Mesendoderm (in vitro differentiated cells): ENCODE measurements at regions not wholly inside any gene's neighbourhood (a gene's known extent, or its start where the extent isn't known, plus 50 kb on each side); places are given as distances from the start of the nearest gene placed in this dataset.

Experiments used
- DNase-seq: peaks from one replicate; pipeline ENCODE4 v3.0.0; 2013
- H2AK5ac ChIP-seq: 2 replicates; pipeline ENCODE4 v1.6.1; 2013; ENCODE audit warnings: low read length, inconsistent platforms
- H2BK120ac ChIP-seq: 2 replicates; pipeline ENCODE4 v1.6.1; 2013; ENCODE audit warnings: low read depth, mild to moderate bottlenecking, low read length, moderate library complexity, mixed read lengths
- H2BK15ac ChIP-seq: replicated peaks from 2 replicates; pipeline ENCODE4 v1.6.1; 2013; ENCODE audit warnings: low read depth, mild to moderate bottlenecking, moderate library complexity
- H2BK5ac ChIP-seq: 2 replicates; pipeline ENCODE4 v1.6.1; 2013; ENCODE audit warnings: low read length, inconsistent platforms
- H3K18ac ChIP-seq: 2 replicates; pipeline ENCODE4 v1.6.1; 2013; ENCODE audit warnings: mild to moderate bottlenecking, low read length, mixed read lengths
- H3K23ac ChIP-seq: one replicate; pipeline ENCODE4 v1.6.1; 2013; ENCODE audit warnings: low read length
- H3K27ac ChIP-seq: 2 replicates; pipeline ENCODE4 v1.5.1; 2013; ENCODE audit warnings: low read depth, mild to moderate bottlenecking, inconsistent platforms, low read length, moderate library complexity
- H3K27me3 ChIP-seq: 2 replicates; pipeline ENCODE4 v1.6.1; 2013; ENCODE audit warnings: low read length, control low read depth, mild to moderate bottlenecking, inconsistent platforms; ENCODE audit not compliant: insufficient read depth, poor library complexity
- H3K36me3 ChIP-seq: 2 replicates; pipeline ENCODE4 v1.6.1; 2013; ENCODE audit warnings: low read length, inconsistent platforms; ENCODE audit not compliant: control insufficient read depth, insufficient read depth
- H3K4ac ChIP-seq: one replicate; pipeline ENCODE4 v1.6.1; 2013; ENCODE audit warnings: low read depth, mild to moderate bottlenecking, low read length, moderate library complexity
- H3K4me1 ChIP-seq: 2 replicates; pipeline ENCODE4 v1.6.1; 2013; ENCODE audit warnings: low read depth, low read length, inconsistent platforms; ENCODE audit not compliant: control insufficient read depth
- H3K4me2 ChIP-seq: 2 replicates; pipeline ENCODE4 v1.6.1; 2013; ENCODE audit warnings: low read length
- H3K4me3 ChIP-seq: 2 replicates; pipeline ENCODE4 v1.5.1; 2013; ENCODE audit warnings: mild to moderate bottlenecking, low read length
- H3K56ac ChIP-seq: one replicate; pipeline ENCODE4 v1.6.1; 2013; ENCODE audit warnings: low read length
- H3K79me1 ChIP-seq: 2 replicates; pipeline ENCODE4 v1.6.1; 2013; ENCODE audit warnings: low read length, inconsistent platforms
- H3K79me2 ChIP-seq: 2 replicates; pipeline ENCODE4 v1.6.1; 2013; ENCODE audit warnings: mild to moderate bottlenecking, low read length; ENCODE audit not compliant: control insufficient read depth, insufficient read depth
- H3K9ac ChIP-seq: 2 replicates; pipeline ENCODE4 v1.6.1; 2013; ENCODE audit warnings: low read length, inconsistent platforms
- H4K5ac ChIP-seq: one replicate; pipeline ENCODE4 v1.6.1; 2013; ENCODE audit warnings: low read length
- H4K8ac ChIP-seq: one replicate; pipeline ENCODE4 v1.6.1; 2013; ENCODE audit warnings: low read depth, mild to moderate bottlenecking, control low read depth, low read length, moderate library complexity
- WGBS: extraction: QIAGEN DNeasy Blood & Tissue Kit; methylation state at CpG from one replicate; pipeline ENCODE4 v1.1.7; 2013; ENCODE audit warnings: low lambda C conversion rate, missing lambda C conversion rate; ENCODE audit not compliant: insufficient coverage; ENCODE audit errors: extremely low coverage; 5-methylcytosine and 5-hydroxymethylcytosine counted together

GRCh38 chr9:34907044-34907443 lies 51.0 kb upstream of the PHF24 start:
- no peaks in the 10 kb centered on the region for H3K4me1 ChIP-seq
- no CpG with 5 or more reads among the region's 2 CpGs for WGBS

GRCh38 chr9:34899535-34900158 lies 58.4 kb upstream of the PHF24 start:
- Histone ChIP-seq H3K4me3 (no peak overlapping the region), H2AK5ac (no peak overlapping the region), H4K5ac (no peak overlapping the region), H3K79me1 (no peaks in the 10 kb centered on the region), H3K4me2 (no peak overlapping the region), H2BK5ac (no peak overlapping the region), H2BK15ac (no peak overlapping the region), H3K4ac (no peak overlapping the region), H3K4me1 (no peaks in the 10 kb centered on the region), H3K23ac (no peak overlapping the region), H4K8ac (no peak overlapping the region), H2BK120ac (no peak overlapping the region), H3K18ac (no peak overlapping the region), H3K9ac (no peak overlapping the region), H3K27ac (no peak overlapping the region), H3K56ac (no peak overlapping the region), H3K36me3 (no peaks in the 10 kb centered on the region), H3K27me3 (no peaks in the 10 kb centered on the region), H3K79me2 (no peaks in the 10 kb centered on the region)
- peak; percentile 82 for DNase-seq
- WGBS, result no CpG with 5 or more reads among the region's 7 CpGs

More at GRCh38 chr9:34907044-34907443, 51.0 kb upstream of the PHF24 start:
- H2BK15ac ChIP-seq, result no peak overlapping the region
- no peaks in the 10 kb centered on the region for H3K36me3 ChIP-seq
- no peak overlapping the region for H3K4ac ChIP-seq
- no peak overlapping the region for H4K8ac ChIP-seq
- no peaks in the 10 kb centered on the region for H3K79me1 ChIP-seq
- H3K18ac ChIP-seq, result no peak overlapping the region
- H2BK120ac ChIP-seq, result no peak overlapping the region
- H3K4me3 ChIP-seq, result no peak overlapping the region
- H2BK5ac ChIP-seq, result no peak overlapping the region
- H3K23ac ChIP-seq, result no peak overlapping the region
- no peaks in the 10 kb centered on the region for H3K27me3 ChIP-seq
- H3K79me2 ChIP-seq, result no peaks in the 10 kb centered on the region
- H3K9ac ChIP-seq, result no peak overlapping the region
- H3K27ac ChIP-seq, result no peak overlapping the region
- H3K4me2 ChIP-seq, result no peak overlapping the region
- DNase-seq, result no peak
- no peak overlapping the region for H4K5ac ChIP-seq
- H3K56ac ChIP-seq, result no peak overlapping the region
- no peak overlapping the region for H2AK5ac ChIP-seq

DNA sequence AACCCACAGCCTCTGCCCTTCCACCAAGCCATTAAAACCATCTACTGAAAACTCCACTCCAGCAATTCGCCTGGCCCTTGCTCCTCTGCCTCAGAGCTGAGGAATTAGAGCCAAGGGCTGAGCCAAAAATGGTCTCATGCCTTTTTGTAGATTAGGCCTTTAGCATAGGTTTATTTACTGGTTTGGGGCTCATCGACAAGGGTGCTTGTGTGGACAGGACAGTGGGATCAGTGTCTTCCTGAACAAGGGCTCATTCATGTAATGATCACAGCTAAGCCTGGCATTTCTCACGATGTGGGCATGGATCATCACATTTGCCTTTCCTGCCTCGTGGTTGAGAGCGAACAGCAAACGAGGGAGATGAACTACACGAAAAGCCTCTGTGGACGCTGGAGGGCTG lies 59.2 kb upstream of the PHF24 start:
- no peak for DNase-seq
- Histone ChIP-seq H3K9ac (no peak overlapping the region), H3K79me1 (no peaks in the 10 kb centered on the region), H2AK5ac (no peak overlapping the region), H3K36me3 (no peaks in the 10 kb centered on the region), H3K56ac (no peak overlapping the region), H2BK120ac (no peak overlapping the region), H3K4ac (no peak overlapping the region), H2BK15ac (no peak overlapping the region), H3K23ac (no peak overlapping the region), H3K27ac (no peak overlapping the region), H3K27me3 (no peaks in the 10 kb centered on the region), H3K4me3 (no peak overlapping the region), H3K18ac (no peak overlapping the region), H4K5ac (no peak overlapping the region), H3K4me1 (no peaks in the 10 kb centered on the region), H2BK5ac (no peak overlapping the region), H4K8ac (no peak overlapping the region), H3K79me2 (no peaks in the 10 kb centered on the region), H3K4me2 (no peak overlapping the region)
- WGBS, result no CpG with 5 or more reads among the region's 8 CpGs

DNA sequence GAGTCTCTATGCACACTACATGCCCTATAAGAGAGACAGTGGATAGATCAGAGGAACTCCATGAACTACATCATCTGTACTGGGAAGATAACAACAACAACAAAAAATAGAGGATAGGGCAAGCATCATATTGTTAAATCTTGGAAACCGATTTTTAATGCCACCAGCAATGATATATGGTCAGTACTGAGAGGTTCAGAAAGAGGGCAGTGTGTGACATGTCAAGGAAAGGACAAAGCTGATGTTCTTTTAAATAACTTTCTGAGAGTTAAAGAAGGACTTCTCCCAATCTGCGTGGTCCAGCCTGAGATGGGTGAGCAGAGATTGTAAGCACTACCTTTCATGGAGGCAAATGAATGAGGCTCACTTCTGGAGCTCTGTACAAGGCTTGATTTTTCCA lies 62.0 kb upstream of the PHF24 start:
- H3K79me1 ChIP-seq, result no peaks in the 10 kb centered on the region
- H3K79me2 ChIP-seq, result no peaks in the 10 kb centered on the region
- no peak overlapping the region for H4K5ac ChIP-seq
- no peak overlapping the region for H3K23ac ChIP-seq
- H3K4me3 ChIP-seq, result no peak overlapping the region
- WGBS, result no CpG with 5 or more reads among the region's 2 CpGs
- no peak overlapping the region for H2BK5ac ChIP-seq
- H3K56ac ChIP-seq, result no peak overlapping the region
- H3K27ac ChIP-seq, result no peak overlapping the region
- no peak overlapping the region for H3K9ac ChIP-seq
- H3K27me3 ChIP-seq, result no peaks in the 10 kb centered on the region
- H3K18ac ChIP-seq, result no peak overlapping the region
- no peak overlapping the region for H2BK15ac ChIP-seq
- H2BK120ac ChIP-seq, result no peak overlapping the region
- no peak for DNase-seq
- H3K36me3 ChIP-seq, result no peaks in the 10 kb centered on the region
- H3K4ac ChIP-seq, result no peak overlapping the region
- H3K4me2 ChIP-seq, result no peak overlapping the region
- H2AK5ac ChIP-seq, result no peak overlapping the region
- no peak overlapping the region for H4K8ac ChIP-seq
- H3K4me1 ChIP-seq, result no peaks in the 10 kb centered on the region

DNA sequence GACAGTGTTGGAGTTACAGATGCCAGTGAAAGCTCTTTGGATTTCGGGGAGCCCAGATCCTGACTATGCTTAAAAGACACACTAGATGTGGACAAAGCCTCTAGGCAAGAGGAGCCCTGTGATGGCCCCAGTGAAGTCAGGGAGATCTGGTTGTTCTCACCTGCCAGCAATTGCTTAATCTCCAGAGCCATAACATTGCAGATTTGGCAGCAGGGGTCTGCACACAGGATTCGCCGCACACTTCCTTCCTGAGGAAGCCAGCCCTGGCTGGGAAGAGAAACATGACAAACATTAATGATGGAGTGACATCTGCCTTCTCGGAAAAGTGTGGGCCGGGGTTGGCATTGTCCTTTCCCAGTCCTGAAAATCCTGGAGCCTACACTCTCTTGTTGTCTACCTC lies 65.2 kb upstream of the PHF24 start:
- DNase-seq, result no peak
- no peak overlapping the region for H2BK120ac ChIP-seq
- no peak overlapping the region for H3K23ac ChIP-seq
- H3K79me1 ChIP-seq, result no peaks in the 10 kb centered on the region
- no peaks in the 10 kb centered on the region for H3K27me3 ChIP-seq
- H2BK15ac ChIP-seq, result no peak overlapping the region
- H4K5ac ChIP-seq, result no peak overlapping the region
- no peak overlapping the region for H3K4me3 ChIP-seq
- no peaks in the 10 kb centered on the region for H3K79me2 ChIP-seq
- H3K27ac ChIP-seq, result no peak overlapping the region
- no peak overlapping the region for H3K4ac ChIP-seq
- no peak overlapping the region for H2AK5ac ChIP-seq
- H4K8ac ChIP-seq, result no peak overlapping the region
- no peak overlapping the region for H3K9ac ChIP-seq
- H3K18ac ChIP-seq, result no peak overlapping the region
- H2BK5ac ChIP-seq, result no peak overlapping the region
- H3K4me1 ChIP-seq, result no peaks in the 10 kb centered on the region
- H3K4me2 ChIP-seq, result no peak overlapping the region
- no peaks in the 10 kb centered on the region for H3K36me3 ChIP-seq
- no peak overlapping the region for H3K56ac ChIP-seq
- no CpG with 5 or more reads among the region's 5 CpGs for WGBS

DNA sequence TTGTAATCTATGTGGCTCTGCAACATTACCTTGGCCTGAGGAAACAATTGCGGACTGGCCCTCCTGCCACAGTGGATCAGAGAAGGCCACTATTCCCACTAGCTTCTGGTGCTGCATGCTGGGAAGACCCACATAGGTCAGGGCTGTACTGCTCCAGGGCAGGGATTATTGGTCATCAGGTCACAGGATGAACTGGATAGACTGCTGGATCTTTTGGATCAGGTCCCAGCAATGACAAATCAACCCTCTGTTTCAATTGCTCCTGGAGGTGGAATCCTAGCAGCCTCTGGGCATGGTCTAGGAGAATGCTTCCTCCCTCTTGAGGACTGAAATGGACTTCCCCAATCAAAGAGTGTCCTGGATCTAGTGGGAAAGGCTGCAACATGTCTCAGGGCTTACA lies 66.7 kb upstream of the PHF24 start:
- no peak overlapping the region for H3K9ac ChIP-seq
- no peaks in the 10 kb centered on the region for H3K27me3 ChIP-seq
- H3K4me3 ChIP-seq, result no peak overlapping the region
- no peak overlapping the region for H4K8ac ChIP-seq
- no peak overlapping the region for H3K4ac ChIP-seq
- H3K18ac ChIP-seq, result no peak overlapping the region
- H3K36me3 ChIP-seq, result no peaks in the 10 kb centered on the region
- H3K4me2 ChIP-seq, result no peak overlapping the region
- H3K27ac ChIP-seq, result no peak overlapping the region
- no peak overlapping the region for H3K23ac ChIP-seq
- no peak for DNase-seq
- no peak overlapping the region for H3K56ac ChIP-seq
- no peak overlapping the region for H2AK5ac ChIP-seq
- H4K5ac ChIP-seq, result no peak overlapping the region
- H2BK120ac ChIP-seq, result no peak overlapping the region
- WGBS, result no CpG with 5 or more reads among the region's 1 CpG
- no peaks in the 10 kb centered on the region for H3K79me1 ChIP-seq
- no peaks in the 10 kb centered on the region for H3K4me1 ChIP-seq
- no peaks in the 10 kb centered on the region for H3K79me2 ChIP-seq
- H2BK15ac ChIP-seq, result no peak overlapping the region
- no peak overlapping the region for H2BK5ac ChIP-seq
